PC-3 (cell line): ENCODE measurements at regions not wholly inside any gene's neighbourhood (a gene's known extent, or its start where the extent isn't known, plus 50 kb on each side); places are given as distances from the start of the nearest gene placed in this dataset.

Experiments used
- EZH2 ChIP-seq: fragments of 300-600 bp; sonication (generic); IDR thresholded peaks from one replicate; pipeline ENCODE4 v1.6.1; 2017; ENCODE audit warnings: antibody characterized with exemption, mild to moderate bottlenecking, low read length; ENCODE audit not compliant: unreplicated experiment
- TF ChIP-seq, protein P1 (sequence below): fragments of 300-600 bp; sonication (generic); conservative IDR thresholded peaks from 2 replicates; pipeline ENCODE4 v1.5.1; 2017; ENCODE audit warnings: antibody characterized with exemption, low read depth, mild to moderate bottlenecking, low read length

DNA sequence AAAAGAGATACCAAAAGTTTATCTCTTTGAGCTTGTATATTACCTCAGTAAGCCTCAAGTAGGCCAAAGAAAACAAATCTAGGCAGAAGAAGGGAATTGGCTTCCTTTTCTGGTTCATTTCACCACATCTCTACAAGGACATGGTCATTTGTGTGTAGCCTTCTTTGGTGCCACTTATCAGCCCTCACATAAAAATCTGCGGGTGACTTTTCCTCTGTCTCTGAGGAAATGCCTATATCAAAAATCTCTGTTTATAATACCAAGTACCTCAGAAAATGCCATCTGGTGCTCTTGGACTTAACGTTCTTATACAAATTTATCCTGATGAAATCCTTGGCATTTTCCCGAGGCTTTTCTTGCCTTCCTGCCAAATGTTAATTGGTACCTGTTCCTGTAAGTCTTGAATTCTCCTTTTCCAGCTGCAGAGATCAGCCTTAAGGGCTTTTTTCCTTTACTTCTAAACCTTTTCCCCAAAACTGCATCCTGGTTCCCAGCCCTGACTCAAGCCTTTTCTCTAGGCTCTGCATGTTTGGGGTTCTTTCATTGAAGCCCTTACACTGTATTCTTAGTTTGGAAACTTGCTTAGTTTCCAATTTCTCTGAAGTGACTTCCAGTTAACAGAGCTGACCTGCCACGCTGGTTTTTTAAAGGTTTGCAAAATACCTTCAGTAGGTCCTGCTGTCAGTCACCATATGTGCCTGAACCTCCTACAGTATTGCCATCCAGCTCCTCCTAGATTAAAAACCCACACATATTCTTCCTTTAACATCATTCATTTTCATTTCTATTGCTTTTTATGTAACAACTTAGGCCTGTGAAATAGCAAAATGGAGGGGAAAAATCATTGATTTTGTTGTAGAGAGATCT is 191.2 kb upstream of the PREP start:
- TF ChIP-seq, protein P1, sequence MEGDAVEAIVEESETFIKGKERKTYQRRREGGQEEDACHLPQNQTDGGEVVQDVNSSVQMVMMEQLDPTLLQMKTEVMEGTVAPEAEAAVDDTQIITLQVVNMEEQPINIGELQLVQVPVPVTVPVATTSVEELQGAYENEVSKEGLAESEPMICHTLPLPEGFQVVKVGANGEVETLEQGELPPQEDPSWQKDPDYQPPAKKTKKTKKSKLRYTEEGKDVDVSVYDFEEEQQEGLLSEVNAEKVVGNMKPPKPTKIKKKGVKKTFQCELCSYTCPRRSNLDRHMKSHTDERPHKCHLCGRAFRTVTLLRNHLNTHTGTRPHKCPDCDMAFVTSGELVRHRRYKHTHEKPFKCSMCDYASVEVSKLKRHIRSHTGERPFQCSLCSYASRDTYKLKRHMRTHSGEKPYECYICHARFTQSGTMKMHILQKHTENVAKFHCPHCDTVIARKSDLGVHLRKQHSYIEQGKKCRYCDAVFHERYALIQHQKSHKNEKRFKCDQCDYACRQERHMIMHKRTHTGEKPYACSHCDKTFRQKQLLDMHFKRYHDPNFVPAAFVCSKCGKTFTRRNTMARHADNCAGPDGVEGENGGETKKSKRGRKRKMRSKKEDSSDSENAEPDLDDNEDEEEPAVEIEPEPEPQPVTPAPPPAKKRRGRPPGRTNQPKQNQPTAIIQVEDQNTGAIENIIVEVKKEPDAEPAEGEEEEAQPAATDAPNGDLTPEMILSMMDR, result no peak
- no peak for TF ChIP-seq EZH2
